ENCODE measurements at regions not wholly inside any gene's neighbourhood (a gene's known extent, or its start where the extent isn't known, plus 50 kb on each side); places are given as distances from the start of the nearest gene placed in this dataset.

DNA sequence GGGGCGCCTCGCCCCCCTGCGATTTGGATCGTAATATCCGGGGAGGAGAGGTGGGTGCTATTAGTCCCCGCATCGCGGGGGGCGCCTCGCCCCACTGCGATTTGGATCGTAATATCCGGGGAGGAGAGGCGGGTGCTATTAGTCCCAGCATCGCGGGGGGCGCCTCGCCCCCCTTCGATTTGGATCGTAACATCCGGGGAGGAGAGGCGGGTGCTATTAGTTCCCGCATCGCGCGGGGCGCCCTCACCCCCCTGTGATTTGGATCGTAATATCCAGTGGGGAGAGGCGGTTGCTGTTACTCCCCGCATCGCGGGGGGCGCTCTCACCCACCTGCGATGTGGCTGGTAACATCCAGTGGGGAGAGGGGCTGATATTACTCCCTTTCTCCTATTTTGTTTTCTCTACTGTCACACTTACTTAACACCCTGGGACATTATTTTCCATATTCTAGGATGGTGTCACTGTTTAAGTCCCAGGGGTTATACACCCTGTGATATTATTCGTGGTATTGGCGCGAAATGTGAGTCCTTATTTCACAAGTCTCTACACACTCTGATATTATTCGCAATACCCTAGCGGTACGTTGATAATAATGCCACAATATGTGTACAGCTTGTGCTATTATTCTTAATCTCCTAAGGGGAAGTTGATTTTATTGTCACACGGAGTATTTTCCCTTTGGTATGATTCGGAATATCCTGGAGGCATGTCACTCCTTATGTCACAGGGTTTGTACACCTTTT lies 57.8 kb upstream of the ALDH3B2 start:
- TF ChIP-seq POLR2AphosphoS5 (IDR thresholded peaks at IDR 0.05; ENCODE audit: low read depth, low read length) (no peak), SIN3A (IDR thresholded peaks at IDR 0.05; ENCODE audit: borderline replicate concordance, insufficient read depth, low read length) (no peak)
- TF ChIP-seq, protein P1, sequence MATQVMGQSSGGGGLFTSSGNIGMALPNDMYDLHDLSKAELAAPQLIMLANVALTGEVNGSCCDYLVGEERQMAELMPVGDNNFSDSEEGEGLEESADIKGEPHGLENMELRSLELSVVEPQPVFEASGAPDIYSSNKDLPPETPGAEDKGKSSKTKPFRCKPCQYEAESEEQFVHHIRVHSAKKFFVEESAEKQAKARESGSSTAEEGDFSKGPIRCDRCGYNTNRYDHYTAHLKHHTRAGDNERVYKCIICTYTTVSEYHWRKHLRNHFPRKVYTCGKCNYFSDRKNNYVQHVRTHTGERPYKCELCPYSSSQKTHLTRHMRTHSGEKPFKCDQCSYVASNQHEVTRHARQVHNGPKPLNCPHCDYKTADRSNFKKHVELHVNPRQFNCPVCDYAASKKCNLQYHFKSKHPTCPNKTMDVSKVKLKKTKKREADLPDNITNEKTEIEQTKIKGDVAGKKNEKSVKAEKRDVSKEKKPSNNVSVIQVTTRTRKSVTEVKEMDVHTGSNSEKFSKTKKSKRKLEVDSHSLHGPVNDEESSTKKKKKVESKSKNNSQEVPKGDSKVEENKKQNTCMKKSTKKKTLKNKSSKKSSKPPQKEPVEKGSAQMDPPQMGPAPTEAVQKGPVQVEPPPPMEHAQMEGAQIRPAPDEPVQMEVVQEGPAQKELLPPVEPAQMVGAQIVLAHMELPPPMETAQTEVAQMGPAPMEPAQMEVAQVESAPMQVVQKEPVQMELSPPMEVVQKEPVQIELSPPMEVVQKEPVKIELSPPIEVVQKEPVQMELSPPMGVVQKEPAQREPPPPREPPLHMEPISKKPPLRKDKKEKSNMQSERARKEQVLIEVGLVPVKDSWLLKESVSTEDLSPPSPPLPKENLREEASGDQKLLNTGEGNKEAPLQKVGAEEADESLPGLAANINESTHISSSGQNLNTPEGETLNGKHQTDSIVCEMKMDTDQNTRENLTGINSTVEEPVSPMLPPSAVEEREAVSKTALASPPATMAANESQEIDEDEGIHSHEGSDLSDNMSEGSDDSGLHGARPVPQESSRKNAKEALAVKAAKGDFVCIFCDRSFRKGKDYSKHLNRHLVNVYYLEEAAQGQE (IDR thresholded peaks at IDR 0.05; ENCODE audit: insufficient read depth in 1 of 2, low read depth in 2 of 2, low read length in 2 of 2) = no peak
